ENCODE measurements at regions not wholly inside any gene's neighbourhood (a gene's known extent, or its start where the extent isn't known, plus 50 kb on each side); places are given as distances from the start of the nearest gene placed in this dataset.

DNA sequence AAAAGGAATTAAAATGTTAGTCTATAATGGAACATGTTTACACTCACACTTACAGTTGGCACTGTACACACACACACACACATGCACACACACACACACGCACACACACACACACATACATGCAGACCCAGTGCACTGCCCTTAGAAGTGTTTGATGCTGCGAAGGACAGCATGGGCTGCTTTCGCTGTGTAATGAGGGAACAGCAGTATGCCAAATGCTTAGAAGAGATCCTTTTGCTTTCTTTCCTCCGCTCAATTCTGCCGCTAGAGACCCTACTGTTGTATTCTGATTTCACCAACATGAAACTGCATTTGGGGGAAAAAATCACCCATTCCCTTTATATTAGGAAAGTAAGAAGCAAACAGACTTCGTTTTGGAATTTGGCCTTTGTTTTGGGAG is 217.9 kb downstream of the ENGASE start (continued):
- TF ChIP-seq EZH2 (IDR thresholded peaks at IDR 0.05) (no peak), ZFX (IDR thresholded peaks at IDR 0.05) (no peak), YY1 (IDR thresholded peaks at IDR 0.05; ENCODE audit: extremely low read depth, insufficient replicate concordance, low read depth, low read length) (no peak), CBX3 (IDR thresholded peaks at IDR 0.05; ENCODE audit: low read depth) (no peak), EGR1 (IDR thresholded peaks at IDR 0.05; ENCODE audit: low read depth) (no peak), EZH2phosphoT487 (IDR thresholded peaks at IDR 0.05; ENCODE audit: borderline replicate concordance) (no peak)
- TF ChIP-seq, protein P1, sequence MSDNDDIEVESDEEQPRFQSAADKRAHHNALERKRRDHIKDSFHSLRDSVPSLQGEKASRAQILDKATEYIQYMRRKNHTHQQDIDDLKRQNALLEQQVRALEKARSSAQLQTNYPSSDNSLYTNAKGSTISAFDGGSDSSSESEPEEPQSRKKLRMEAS (IDR thresholded peaks at IDR 0.05) = no peak
- TF ChIP-seq, protein P2, sequence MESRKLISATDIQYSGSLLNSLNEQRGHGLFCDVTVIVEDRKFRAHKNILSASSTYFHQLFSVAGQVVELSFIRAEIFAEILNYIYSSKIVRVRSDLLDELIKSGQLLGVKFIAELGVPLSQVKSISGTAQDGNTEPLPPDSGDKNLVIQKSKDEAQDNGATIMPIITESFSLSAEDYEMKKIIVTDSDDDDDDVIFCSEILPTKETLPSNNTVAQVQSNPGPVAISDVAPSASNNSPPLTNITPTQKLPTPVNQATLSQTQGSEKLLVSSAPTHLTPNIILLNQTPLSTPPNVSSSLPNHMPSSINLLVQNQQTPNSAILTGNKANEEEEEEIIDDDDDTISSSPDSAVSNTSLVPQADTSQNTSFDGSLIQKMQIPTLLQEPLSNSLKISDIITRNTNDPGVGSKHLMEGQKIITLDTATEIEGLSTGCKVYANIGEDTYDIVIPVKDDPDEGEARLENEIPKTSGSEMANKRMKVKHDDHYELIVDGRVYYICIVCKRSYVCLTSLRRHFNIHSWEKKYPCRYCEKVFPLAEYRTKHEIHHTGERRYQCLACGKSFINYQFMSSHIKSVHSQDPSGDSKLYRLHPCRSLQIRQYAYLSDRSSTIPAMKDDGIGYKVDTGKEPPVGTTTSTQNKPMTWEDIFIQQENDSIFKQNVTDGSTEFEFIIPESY (IDR thresholded peaks at IDR 0.05; ENCODE audit: extremely low read depth, insufficient replicate concordance, low read length) = no peak
- TF ChIP-seq, protein P3, sequence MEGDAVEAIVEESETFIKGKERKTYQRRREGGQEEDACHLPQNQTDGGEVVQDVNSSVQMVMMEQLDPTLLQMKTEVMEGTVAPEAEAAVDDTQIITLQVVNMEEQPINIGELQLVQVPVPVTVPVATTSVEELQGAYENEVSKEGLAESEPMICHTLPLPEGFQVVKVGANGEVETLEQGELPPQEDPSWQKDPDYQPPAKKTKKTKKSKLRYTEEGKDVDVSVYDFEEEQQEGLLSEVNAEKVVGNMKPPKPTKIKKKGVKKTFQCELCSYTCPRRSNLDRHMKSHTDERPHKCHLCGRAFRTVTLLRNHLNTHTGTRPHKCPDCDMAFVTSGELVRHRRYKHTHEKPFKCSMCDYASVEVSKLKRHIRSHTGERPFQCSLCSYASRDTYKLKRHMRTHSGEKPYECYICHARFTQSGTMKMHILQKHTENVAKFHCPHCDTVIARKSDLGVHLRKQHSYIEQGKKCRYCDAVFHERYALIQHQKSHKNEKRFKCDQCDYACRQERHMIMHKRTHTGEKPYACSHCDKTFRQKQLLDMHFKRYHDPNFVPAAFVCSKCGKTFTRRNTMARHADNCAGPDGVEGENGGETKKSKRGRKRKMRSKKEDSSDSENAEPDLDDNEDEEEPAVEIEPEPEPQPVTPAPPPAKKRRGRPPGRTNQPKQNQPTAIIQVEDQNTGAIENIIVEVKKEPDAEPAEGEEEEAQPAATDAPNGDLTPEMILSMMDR (IDR thresholded peaks at IDR 0.05 in 2 of 3, conservative IDR thresholded peaks at IDR 0.05 in 1 of 3; ENCODE audit: borderline replicate concordance in 1 of 3, insufficient read depth in 1 of 3, low read depth in 2 of 3, low read length in 2 of 3) = no peak

DNA sequence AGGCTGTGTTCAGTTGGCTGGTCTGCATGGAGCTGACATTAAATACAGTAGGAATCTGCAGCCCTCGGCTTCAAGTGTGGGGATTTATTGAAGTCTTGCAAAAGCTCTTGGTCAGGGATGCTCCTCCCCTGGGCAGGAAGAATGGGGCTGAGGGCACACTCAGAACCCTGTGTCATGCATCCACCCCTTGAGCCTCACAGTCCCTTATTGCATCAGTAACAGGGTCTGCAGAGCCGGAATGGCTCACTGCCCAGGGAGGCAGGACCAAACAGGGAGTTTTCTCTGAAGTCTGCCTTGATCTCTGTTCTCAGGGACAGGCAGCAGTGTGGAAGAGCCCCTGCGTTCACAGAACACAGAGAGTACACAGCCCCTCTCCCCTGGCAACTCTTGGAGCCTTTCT is 216.8 kb downstream of the ENGASE start:
- Histone ChIP-seq H3K4me3 (replicated peaks in 1 of 2; ENCODE audit: low read depth in 1 of 2, low read length in 2 of 2) (no peak overlapping the region), H3K27ac (ENCODE audit: low read depth, low read length) (no peak overlapping the region), H3K36me3 (ENCODE audit: control insufficient read depth in 1 of 2, insufficient read depth in 2 of 2, low read length in 2 of 2) (no peaks in the 10 kb centered on the region), H3K27me3 (ENCODE audit: insufficient read depth, low read length) (peaks cover 87% of the 10 kb centered on the region), H4K20me1 (ENCODE audit: insufficient read depth) (no peaks in the 10 kb centered on the region), H2AFZ (ENCODE audit: low read depth, low read length, poor library complexity, severe bottlenecking) (no peak overlapping the region), H3K9me2 (ENCODE audit: insufficient read depth) (no peaks in the 10 kb centered on the region), H3K9me3 (ENCODE audit: control insufficient read depth in 1 of 2, insufficient read depth in 1 of 2, low read depth in 1 of 2, low read length in 2 of 2) (no peaks in the 10 kb centered on the region), H3K4me1 (ENCODE audit: control insufficient read depth in 1 of 2, insufficient read depth in 2 of 2, low read length in 2 of 2) (no peaks in the 10 kb centered on the region), H3K4me2 (ENCODE audit: low read length) (no peak overlapping the region), H3K79me2 (ENCODE audit: insufficient read depth, low read length) (no peaks in the 10 kb centered on the region), H3K9ac (ENCODE audit: low read length) (no peak overlapping the region)
- RAD21 ChIA-PET (ENCODE audit: low non-redundant PET in 1 of 2, low total read pairs in 2 of 2, uncharacterized antibody in 2 of 2, unreplicated experiment in 2 of 2) = no interaction called here
- POLR2A ChIA-PET = no interaction called here
- no peak for DNase-seq (ENCODE audit: low read depth, low spot score)
- no TSS peak for BruUV-seq (replicated peaks)
- ATAC-seq = no peak
- intact Hi-C loops (cut with micrococcal nuclease) = no loop called here
- CTCF ChIA-PET = no interaction called here
- TF ChIP-seq ELF1 (IDR thresholded peaks at IDR 0.05; ENCODE audit: borderline replicate concordance, low read depth) = no peak
- TF ChIP-seq RAD21 (IDR thresholded peaks at IDR 0.05; ENCODE audit: low read depth) = no peak
- TF ChIP-seq TCF7L2 (IDR thresholded peaks at IDR 0.05; ENCODE audit: borderline replicate concordance, extremely low read depth, insufficient read depth, insufficient read length) = no peak
- no peak for TF ChIP-seq EZH2 (IDR thresholded peaks at IDR 0.05)
- TF ChIP-seq ZFX (IDR thresholded peaks at IDR 0.05) = no peak
- TF ChIP-seq, protein P4, sequence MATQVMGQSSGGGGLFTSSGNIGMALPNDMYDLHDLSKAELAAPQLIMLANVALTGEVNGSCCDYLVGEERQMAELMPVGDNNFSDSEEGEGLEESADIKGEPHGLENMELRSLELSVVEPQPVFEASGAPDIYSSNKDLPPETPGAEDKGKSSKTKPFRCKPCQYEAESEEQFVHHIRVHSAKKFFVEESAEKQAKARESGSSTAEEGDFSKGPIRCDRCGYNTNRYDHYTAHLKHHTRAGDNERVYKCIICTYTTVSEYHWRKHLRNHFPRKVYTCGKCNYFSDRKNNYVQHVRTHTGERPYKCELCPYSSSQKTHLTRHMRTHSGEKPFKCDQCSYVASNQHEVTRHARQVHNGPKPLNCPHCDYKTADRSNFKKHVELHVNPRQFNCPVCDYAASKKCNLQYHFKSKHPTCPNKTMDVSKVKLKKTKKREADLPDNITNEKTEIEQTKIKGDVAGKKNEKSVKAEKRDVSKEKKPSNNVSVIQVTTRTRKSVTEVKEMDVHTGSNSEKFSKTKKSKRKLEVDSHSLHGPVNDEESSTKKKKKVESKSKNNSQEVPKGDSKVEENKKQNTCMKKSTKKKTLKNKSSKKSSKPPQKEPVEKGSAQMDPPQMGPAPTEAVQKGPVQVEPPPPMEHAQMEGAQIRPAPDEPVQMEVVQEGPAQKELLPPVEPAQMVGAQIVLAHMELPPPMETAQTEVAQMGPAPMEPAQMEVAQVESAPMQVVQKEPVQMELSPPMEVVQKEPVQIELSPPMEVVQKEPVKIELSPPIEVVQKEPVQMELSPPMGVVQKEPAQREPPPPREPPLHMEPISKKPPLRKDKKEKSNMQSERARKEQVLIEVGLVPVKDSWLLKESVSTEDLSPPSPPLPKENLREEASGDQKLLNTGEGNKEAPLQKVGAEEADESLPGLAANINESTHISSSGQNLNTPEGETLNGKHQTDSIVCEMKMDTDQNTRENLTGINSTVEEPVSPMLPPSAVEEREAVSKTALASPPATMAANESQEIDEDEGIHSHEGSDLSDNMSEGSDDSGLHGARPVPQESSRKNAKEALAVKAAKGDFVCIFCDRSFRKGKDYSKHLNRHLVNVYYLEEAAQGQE (IDR thresholded peaks at IDR 0.05; ENCODE audit: low read depth) = no peak
- TF ChIP-seq, protein P2 (IDR thresholded peaks at IDR 0.05; ENCODE audit: extremely low read depth, insufficient replicate concordance, low read length) = no peak
- TF ChIP-seq EGR1 (IDR thresholded peaks at IDR 0.05; ENCODE audit: low read depth) = no peak
- TF ChIP-seq CBX3 (IDR thresholded peaks at IDR 0.05; ENCODE audit: low read depth) = no peak
- TF ChIP-seq, protein P5, sequence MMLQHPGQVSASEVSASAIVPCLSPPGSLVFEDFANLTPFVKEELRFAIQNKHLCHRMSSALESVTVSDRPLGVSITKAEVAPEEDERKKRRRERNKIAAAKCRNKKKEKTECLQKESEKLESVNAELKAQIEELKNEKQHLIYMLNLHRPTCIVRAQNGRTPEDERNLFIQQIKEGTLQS (IDR thresholded peaks at IDR 0.05) = no peak
